Lung (tissue), 11 donors: ENCODE measurements at regions not wholly inside any gene's neighbourhood (a gene's known extent, or its start where the extent isn't known, plus 50 kb on each side); places are given as distances from the start of the nearest gene placed in this dataset.
A peak's percentile ranks its signal among the peaks of the same experiment; 100 is the strongest.

Source experiments
- ATAC-seq: fragments of 200-7000 bp; cut with Tn5 transposase; one replicate; pipeline ENCODE4 v1.9.1; 2020; ENCODE audit warnings: moderate number of reproducible peaks; ENCODE audit not compliant: insufficient read depth, low FRiP score
- DNase-seq, 3 donors: peaks; one replicate each; pipeline ENCODE4 v3.0.0-alpha.2; 2013 to 2017
- H3K27ac ChIP-seq, 2 donors: one replicate each; pipeline ENCODE4 v1.5.1; 2013; ENCODE audit warnings: mild to moderate bottlenecking in 2 of 2, moderate library complexity in 2 of 2, control low read depth in 1 of 2, inconsistent platforms in 1 of 2, low read depth in 1 of 2, low read length in 1 of 2
- H3K27me3 ChIP-seq, 3 donors: one replicate each; pipeline ENCODE4 v1.5.1; 2013; ENCODE audit warnings: low read length in 2 of 3; ENCODE audit not compliant: control insufficient read depth in 3 of 3, insufficient read depth in 3 of 3
- H3K36me3 ChIP-seq, 4 donors: one replicate each; pipeline ENCODE4 v1.5.1; 2013; ENCODE audit warnings: low read length in 4 of 4, mild to moderate bottlenecking in 1 of 4, moderate library complexity in 1 of 4; ENCODE audit not compliant: control insufficient read depth in 4 of 4, insufficient read depth in 4 of 4
- H3K4me1 ChIP-seq, 5 donors: one replicate each; pipeline ENCODE4 v1.5.1; 2013; ENCODE audit warnings: low read length in 5 of 5, mild to moderate bottlenecking in 2 of 5, moderate library complexity in 1 of 5; ENCODE audit not compliant: control insufficient read depth in 5 of 5, insufficient read depth in 5 of 5
- H3K4me3 ChIP-seq: one replicate; pipeline ENCODE4 v1.5.1; 2013; ENCODE audit warnings: mild to moderate bottlenecking, control low read depth, moderate library complexity
- H3K9ac ChIP-seq, 2 donors: one replicate each; pipeline ENCODE4 v1.5.1; 2013; ENCODE audit warnings: low read length in 2 of 2, control low read depth in 1 of 2; ENCODE audit not compliant: insufficient read depth in 1 of 2
- H3K9me3 ChIP-seq, 4 donors: one replicate each; pipeline ENCODE4 v1.5.1; 2013; ENCODE audit warnings: low read length in 3 of 4, mild to moderate bottlenecking in 1 of 4, moderate library complexity in 1 of 4; ENCODE audit not compliant: control insufficient read depth in 4 of 4, insufficient read depth in 3 of 4
- CTCF ChIP-seq: IDR thresholded peaks from 2 replicates; pipeline ENCODE4 v1.5.1; 2012; ENCODE audit warnings: mild to moderate bottlenecking; ENCODE audit errors: control extremely low read depth, extremely low read depth
- WGBS, 2 donors: extraction: QIAGEN DNeasy Blood & Tissue Kit; methylation state at CpG; one replicate each; pipeline ENCODE4 v1.1.7; 2013; 5-methylcytosine and 5-hydroxymethylcytosine counted together
- donor health status: control.
- donor health status: control.
- donor health status: Bipolar disorder and iron deficiency.
- donor health status: healthy.
- donor health status: DM: yes; HTN: yes; CAD: no.

GRCh38 chr16:49930841-49931240 lies 74.9 kb upstream of the ZNF423 start:
- Histone ChIP-seq H3K9ac (no peak overlapping the region), H3K27me3 (peaks cover 0 to 3% (median 0%) of the 10 kb centered on the region in 3 donors), H3K4me1 (peaks cover 0 to 29% (median 13%) of the 10 kb centered on the region in 5 donors), H3K27ac (no peak overlapping the region), H3K4me3 (no peak overlapping the region), H3K36me3 (no peaks in the 10 kb centered on the region), H3K9me3 (no peaks in the 10 kb centered on the region)
- 82 to 89% methylated on average over 7 of the region's 7 CpGs for WGBS, 2 donors
- DNase-seq (no peak), ATAC-seq (no peak)
- TF ChIP-seq CTCF, result no peak

- ATAC-seq, result no peak
- DNase-seq, result no peak
- Histone ChIP-seq H3K4me1 (peaks cover 0 to 29% (median 13%) of the 10 kb centered on the region in 5 donors), H3K9me3 (no peaks in the 10 kb centered on the region), H3K27ac (no peak overlapping the region), H3K36me3 (no peaks in the 10 kb centered on the region), H3K9ac (no peak overlapping the region), H3K4me3 (no peak overlapping the region), H3K27me3 (peaks cover 0 to 3% (median 0%) of the 10 kb centered on the region in 3 donors)
- 86 to 88% methylated on average over 5 of the region's 5 CpGs for WGBS, 2 donors
- no peak for TF ChIP-seq CTCF
Observed at GRCh38 chr16:49931266-49931665, 75.4 kb upstream of the ZNF423 start.

- peaks cover 0 to 29% (median 13%) of the 10 kb centered on the region in 5 donors for H3K4me1 ChIP-seq
- DNase-seq, result no peak
- no peak for ATAC-seq
- 82 to 92% methylated on average over 10 of the region's 10 CpGs for WGBS, 2 donors
- H3K4me3 ChIP-seq, result no peak overlapping the region
- no peak overlapping the region for H3K27ac ChIP-seq
- no peaks in the 10 kb centered on the region for H3K36me3 ChIP-seq
- H3K9ac ChIP-seq, result no peak overlapping the region
- no peaks in the 10 kb centered on the region for H3K9me3 ChIP-seq
- TF ChIP-seq CTCF, result no peak
- H3K27me3 ChIP-seq, result peaks cover 0 to 3% (median 0%) of the 10 kb centered on the region in 3 donors
Observed at GRCh38 chr16:49931916-49932315, 76.0 kb upstream of the ZNF423 start.

GRCh38 chr16:49932434-49932833 lies 76.5 kb upstream of the ZNF423 start:
- peak overlapping the region in 1 of 2 donors; percentile 40 for H3K9ac ChIP-seq
- no peak for TF ChIP-seq CTCF
- DNase-seq, result peak in 1 of 3 donors; percentile 43
- H3K4me3 ChIP-seq, result no peak overlapping the region
- ATAC-seq, result no peak
- H3K9me3 ChIP-seq, result no peaks in the 10 kb centered on the region
- peaks cover 0 to 25% (median 13%) of the 10 kb centered on the region in 5 donors for H3K4me1 ChIP-seq
- 64 to 74% methylated on average over 8 of the region's 8 CpGs for WGBS, 2 donors
- peaks cover 0 to 3% (median 0%) of the 10 kb centered on the region in 3 donors for H3K27me3 ChIP-seq
- no peak overlapping the region for H3K27ac ChIP-seq
- no peaks in the 10 kb centered on the region for H3K36me3 ChIP-seq
